ENCODE measurements at regions not wholly inside any gene's neighbourhood (a gene's known extent, or its start where the extent isn't known, plus 50 kb on each side); places are given as distances from the start of the nearest gene placed in this dataset.

DNA sequence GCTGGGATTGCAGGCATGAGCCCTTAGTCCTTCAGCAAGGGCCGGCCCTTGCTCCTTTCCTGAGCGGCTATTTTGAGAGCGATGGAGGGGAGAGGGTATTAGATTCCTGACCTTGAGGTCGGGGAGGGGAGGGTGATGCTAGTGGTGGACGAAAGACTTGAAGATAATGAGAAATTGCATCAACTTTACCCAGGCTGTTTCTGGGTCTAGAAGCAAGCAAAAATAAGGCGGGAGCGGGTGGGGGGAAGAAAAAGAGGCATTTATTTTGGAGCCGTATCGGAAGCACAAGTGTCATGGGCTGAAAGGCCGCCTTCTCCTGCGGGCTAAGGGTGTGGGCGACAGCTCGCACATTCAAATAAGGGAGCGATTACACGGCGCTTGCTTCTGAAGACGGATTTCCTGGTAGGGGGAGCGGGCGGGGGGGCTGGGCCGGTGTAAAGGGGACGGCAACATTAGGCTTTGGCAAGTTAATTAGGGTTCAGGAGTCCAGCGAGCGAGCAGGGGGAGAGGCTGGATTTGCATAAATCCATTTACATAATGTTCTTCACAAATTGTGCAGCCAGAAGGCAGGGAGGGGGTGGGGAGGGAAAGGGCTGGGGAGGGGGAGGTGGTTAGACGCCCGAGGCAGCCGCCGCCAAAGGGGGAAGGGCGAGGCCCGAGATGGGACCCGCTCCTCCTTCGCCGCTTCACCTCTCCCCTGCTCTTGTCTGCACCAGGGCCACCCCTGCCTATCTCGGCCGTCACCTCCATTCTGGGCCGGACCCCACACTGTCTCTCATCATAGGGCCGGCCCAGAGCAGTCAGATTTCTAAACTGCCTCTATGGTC is 245.9 kb downstream of the MIAT start:
- DNase-seq (ENCODE audit: insufficient read length, low spot score), result no peak
- TF ChIP-seq, protein P1, sequence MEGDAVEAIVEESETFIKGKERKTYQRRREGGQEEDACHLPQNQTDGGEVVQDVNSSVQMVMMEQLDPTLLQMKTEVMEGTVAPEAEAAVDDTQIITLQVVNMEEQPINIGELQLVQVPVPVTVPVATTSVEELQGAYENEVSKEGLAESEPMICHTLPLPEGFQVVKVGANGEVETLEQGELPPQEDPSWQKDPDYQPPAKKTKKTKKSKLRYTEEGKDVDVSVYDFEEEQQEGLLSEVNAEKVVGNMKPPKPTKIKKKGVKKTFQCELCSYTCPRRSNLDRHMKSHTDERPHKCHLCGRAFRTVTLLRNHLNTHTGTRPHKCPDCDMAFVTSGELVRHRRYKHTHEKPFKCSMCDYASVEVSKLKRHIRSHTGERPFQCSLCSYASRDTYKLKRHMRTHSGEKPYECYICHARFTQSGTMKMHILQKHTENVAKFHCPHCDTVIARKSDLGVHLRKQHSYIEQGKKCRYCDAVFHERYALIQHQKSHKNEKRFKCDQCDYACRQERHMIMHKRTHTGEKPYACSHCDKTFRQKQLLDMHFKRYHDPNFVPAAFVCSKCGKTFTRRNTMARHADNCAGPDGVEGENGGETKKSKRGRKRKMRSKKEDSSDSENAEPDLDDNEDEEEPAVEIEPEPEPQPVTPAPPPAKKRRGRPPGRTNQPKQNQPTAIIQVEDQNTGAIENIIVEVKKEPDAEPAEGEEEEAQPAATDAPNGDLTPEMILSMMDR (IDR thresholded peaks at IDR 0.05; ENCODE audit: insufficient read depth, missing control alignments), result no peak
- no peak for FAIRE-seq

DNA sequence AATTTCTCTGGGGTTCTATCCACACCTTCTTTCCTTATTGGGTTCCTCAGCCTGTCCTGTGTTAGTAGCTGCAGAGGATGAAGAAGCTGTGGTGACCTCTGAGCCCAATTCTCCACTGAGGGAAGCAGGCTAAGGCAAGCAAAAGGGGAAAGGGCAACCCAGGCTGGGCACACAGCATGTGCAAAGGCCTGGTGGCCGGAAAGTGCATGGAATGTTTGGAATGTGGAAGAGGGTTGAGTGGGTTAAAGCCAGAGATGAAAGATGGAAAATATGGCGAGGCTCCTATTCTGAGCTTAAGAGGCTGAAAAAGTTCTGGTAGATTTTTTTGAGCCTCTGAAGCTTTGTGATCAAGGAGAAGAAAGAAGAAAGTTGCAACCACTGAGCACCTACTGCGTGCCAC is 247.1 kb downstream of the MIAT start:
- TF ChIP-seq, protein P1 (IDR thresholded peaks at IDR 0.05; ENCODE audit: insufficient read depth, missing control alignments), result no peak
- FAIRE-seq (no peak), DNase-seq (ENCODE audit: insufficient read length, low spot score) (no peak)

DNA sequence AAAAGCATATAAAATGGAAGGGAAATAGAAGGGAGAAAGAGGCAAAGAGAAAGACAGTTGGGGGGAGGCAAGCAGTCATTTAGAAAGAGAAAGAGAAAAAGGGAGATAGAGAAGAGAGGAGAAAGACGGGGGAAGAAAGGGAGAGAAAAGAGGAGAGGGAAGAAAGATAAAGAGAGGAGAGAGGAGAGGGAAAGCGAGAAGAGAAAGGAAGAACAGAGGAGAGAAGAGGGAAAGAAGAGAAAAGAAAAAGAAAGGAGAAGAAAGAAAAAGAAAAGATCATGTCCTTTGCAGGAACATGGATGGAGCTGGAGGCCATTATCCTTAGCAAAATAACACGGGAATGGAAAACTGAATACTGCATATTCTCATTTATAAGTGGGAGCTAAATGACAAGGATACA is 247.7 kb downstream of the MIAT start:
- TF ChIP-seq, protein P1 (IDR thresholded peaks at IDR 0.05; ENCODE audit: insufficient read depth, missing control alignments), result no peak
- FAIRE-seq (no peak), DNase-seq (ENCODE audit: insufficient read length, low spot score) (no peak)

DNA sequence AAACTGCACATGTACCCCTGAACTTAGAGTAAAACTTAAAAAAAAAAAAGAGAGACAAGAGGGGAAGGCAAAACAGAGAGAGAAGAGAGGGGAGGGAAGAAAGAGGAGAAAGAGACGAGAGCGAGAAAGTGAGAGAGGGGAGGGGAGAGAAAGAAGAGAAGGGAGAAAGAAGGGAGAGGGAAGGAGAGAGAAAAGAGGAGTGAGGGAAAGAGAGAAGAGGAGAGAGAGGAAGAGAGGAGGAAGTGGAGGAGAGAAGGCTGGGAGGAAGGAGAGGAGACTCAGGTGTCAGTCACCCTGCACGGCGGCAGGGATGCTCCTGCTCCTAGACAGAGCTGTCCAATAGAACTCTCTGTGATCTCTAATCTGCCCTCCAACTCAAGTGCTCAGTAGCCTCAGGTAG is 248.3 kb downstream of the MIAT start:
- FAIRE-seq, result no peak
- no peak for DNase-seq (ENCODE audit: insufficient read length, low spot score)
- TF ChIP-seq, protein P1 (IDR thresholded peaks at IDR 0.05; ENCODE audit: insufficient read depth, missing control alignments), result no peak

DNA sequence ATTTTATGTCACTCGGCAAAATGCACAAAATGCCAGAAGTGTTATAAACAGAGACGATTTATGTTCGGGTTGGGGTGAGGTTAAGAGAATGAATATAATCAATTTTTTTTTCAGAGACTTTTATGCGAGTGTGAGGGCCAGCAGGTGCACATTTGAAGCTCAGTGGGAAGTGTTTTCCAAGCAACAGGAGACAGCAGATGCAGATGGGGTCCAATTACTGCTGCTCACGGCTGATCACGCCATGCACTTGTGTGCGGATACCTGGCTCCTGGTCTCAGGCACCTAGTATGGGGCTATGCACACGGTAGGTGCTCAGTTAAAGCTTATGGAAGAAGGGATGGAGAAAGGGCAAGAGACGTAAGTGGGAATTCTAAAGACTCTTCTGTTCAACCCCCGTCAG is 249.1 kb downstream of the MIAT start:
- TF ChIP-seq, protein P1 (IDR thresholded peaks at IDR 0.05; ENCODE audit: insufficient read depth, missing control alignments), result no peak
- no peak for DNase-seq (ENCODE audit: insufficient read length, low spot score)
- FAIRE-seq, result no peak

DNA sequence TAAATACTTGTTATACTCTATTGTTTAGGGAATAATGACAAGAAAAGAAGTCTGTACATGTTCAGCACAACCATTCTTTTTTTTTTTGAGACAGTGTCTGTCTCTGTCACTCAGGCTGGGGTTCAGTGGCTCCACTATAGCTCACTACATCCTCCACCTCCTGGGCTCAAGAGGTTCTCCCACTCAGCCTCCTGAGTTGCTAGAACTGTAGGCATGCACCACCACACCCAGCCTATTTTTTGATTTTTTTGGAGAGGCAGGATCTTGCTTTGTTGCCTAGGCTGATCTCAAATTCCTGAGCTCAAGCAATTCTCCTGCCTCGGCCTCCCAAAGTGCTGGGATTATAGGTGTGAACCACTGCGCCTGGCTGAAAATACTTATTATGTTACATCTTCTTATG is 250.0 kb downstream of the MIAT start:
- DNase-seq (ENCODE audit: insufficient read length, low spot score) (no peak), FAIRE-seq (no peak)
- TF ChIP-seq, protein P1 (IDR thresholded peaks at IDR 0.05; ENCODE audit: insufficient read depth, missing control alignments), result no peak

DNA sequence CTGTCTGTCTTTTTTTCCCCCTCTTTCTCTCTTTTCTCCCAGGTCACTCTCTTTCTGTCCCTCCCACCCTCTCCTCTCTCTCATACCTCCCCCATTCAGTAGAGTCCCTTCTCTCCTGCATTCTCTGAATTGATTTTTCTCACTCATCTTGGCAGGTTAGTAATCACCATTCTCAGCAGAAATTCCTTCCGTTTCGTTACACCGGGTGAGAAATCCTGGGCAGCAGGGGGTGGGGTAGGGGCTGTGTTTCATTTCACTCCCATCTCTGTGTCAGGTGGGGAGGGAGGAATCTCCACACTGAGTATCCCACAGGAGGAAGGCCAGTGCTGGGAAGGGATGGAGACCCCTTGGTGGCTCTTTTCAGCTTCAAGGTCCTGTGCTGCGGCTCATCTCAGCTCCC is 253.5 kb downstream of the MIAT start:
- no peak for DNase-seq (ENCODE audit: insufficient read length, low spot score)
- no peak for FAIRE-seq
- TF ChIP-seq, protein P1 (IDR thresholded peaks at IDR 0.05; ENCODE audit: insufficient read depth, missing control alignments), result no peak

Measured in D721Med (cell line).